K562 (cell line): ENCODE measurements at regions not wholly inside any gene's neighbourhood (a gene's known extent, or its start where the extent isn't known, plus 50 kb on each side); places are given as distances from the start of the nearest gene placed in this dataset.

Source experiments
- ATAC-seq: fragments of 200-7000 bp; cut with Tn5 transposase; 3 replicates; pipeline ENCODE4 v1.9.1; 2020; ENCODE audit warnings: moderate library complexity
- BruUV-seq: library from RNA; stranded (reverse); fragments of 400-500 nt; replicated peaks from 2 replicates; lab custom pipeline; 2021; lab: Mats Ljungman, UMichigan
- CTCF ChIA-PET: fragments of 300-600 bp; formaldehyde crosslinking; extraction: SDS; loops from one replicate; lab custom pipeline; 2021; ENCODE audit warnings: low intra/inter-chr PET ratio; lab: Yijun Ruan, JAX
- POLR2A ChIA-PET: fragments of 300-600, 350-650 bp; sonication (Branson Sonifier 250); formaldehyde crosslinking; extraction: SDS; loops from one replicate; lab custom pipeline; 2021; ENCODE audit warnings: antibody characterized with exemption, inconsistent platforms; lab: Yijun Ruan, JAX
- DNase-seq, 4 experiments: peaks; one replicate each; pipeline versions ENCODE4 v3.0.0 to v3.0.0-alpha.2; 2011 to 2018; ENCODE audit warnings: low spot score in 3 of 4, mixed read lengths in 3 of 4; ENCODE audit errors: extremely low read depth in 1 of 4
- FAIRE-seq: peaks from 2 replicates; lab custom pipeline; 2011; peaks lifted over from hg19 to GRCh38; lab: Jason Lieb, UNC
- H2AFZ ChIP-seq: 2 replicates; pipeline ENCODE4 v1.6.0; 2011; ENCODE audit warnings: low read depth, low read length, control low read depth, inconsistent platforms
- H3K27ac ChIP-seq: fragments of 200-600 bp; 3 replicates; pipeline ENCODE4 v1.8.0; 2011; ENCODE audit warnings: low read depth, mild to moderate bottlenecking, control low read depth, inconsistent platforms, low read length, moderate library complexity, mixed read lengths; ENCODE audit errors: extremely low read depth
- H3K27me3 ChIP-seq, 2 experiments: fragments of 300-600 bp in 1 of 2; 2 replicates in 1 of 2; 3 replicates in 1 of 2; pipeline versions ENCODE4 v1.6.0 to v1.8.0; 2011; ENCODE audit warnings: inconsistent platforms in 2 of 2, low read length in 2 of 2, mild to moderate bottlenecking in 1 of 2, mixed read lengths in 1 of 2, moderate library complexity in 1 of 2; ENCODE audit not compliant: control insufficient read depth in 2 of 2, insufficient read depth in 2 of 2
- H3K36me3 ChIP-seq: fragments of 300-600 bp; 3 replicates; pipeline ENCODE4 v1.8.0; 2011; ENCODE audit warnings: mild to moderate bottlenecking, low read length, inconsistent platforms; ENCODE audit not compliant: control insufficient read depth, insufficient read depth
- H3K4me1 ChIP-seq, 2 experiments: fragments of 200-600 bp in 1 of 2; replicated peaks in 1 of 2; 2 replicates in 1 of 2; 3 replicates in 1 of 2; pipeline versions ENCODE4 v1.5.1 to v1.8.0; 2011; ENCODE audit warnings: inconsistent platforms in 2 of 2, low read length in 2 of 2, mild to moderate bottlenecking in 1 of 2, mixed read lengths in 1 of 2, moderate library complexity in 1 of 2; ENCODE audit not compliant: control insufficient read depth in 2 of 2, insufficient read depth in 2 of 2
- H3K4me2 ChIP-seq: 2 replicates; pipeline ENCODE4 v1.6.1; 2011; ENCODE audit warnings: low read length, control low read depth, inconsistent platforms, mixed read lengths; ENCODE audit not compliant: insufficient read depth
- H3K4me3 ChIP-seq: fragments of 200-600 bp; sonication (generic), shearing (Covaris generic); 2 replicates; pipeline ENCODE4 v1.5.1; 2016; ENCODE audit warnings: control low read depth, inconsistent platforms
- H3K79me2 ChIP-seq: fragments of 200-600 bp; 3 replicates; pipeline ENCODE4 v1.8.0; 2011; ENCODE audit warnings: low read length, inconsistent platforms; ENCODE audit not compliant: control insufficient read depth, insufficient read depth
- H3K9ac ChIP-seq, 2 experiments: 2 replicates each; pipeline versions ENCODE4 v1.6.0 to v1.6.1; 2011; ENCODE audit warnings: low read depth in 2 of 2, low read length in 2 of 2, control low read depth in 1 of 2, inconsistent platforms in 1 of 2, mild to moderate bottlenecking in 1 of 2, mixed read lengths in 1 of 2; ENCODE audit not compliant: insufficient read depth in 1 of 2
- H3K9me1 ChIP-seq: one replicate; pipeline ENCODE4 v1.6.0; 2011; ENCODE audit warnings: inconsistent platforms, mild to moderate bottlenecking, low read length, moderate library complexity; ENCODE audit not compliant: control insufficient read depth, insufficient read depth
- H3K9me3 ChIP-seq: replicated peaks from 2 replicates; pipeline ENCODE4 v1.5.1; 2011; ENCODE audit warnings: low read depth, low read length, inconsistent platforms; ENCODE audit not compliant: control insufficient read depth, insufficient read depth
- H4K20me1 ChIP-seq: replicated peaks from 2 replicates; pipeline ENCODE4 v1.6.1; 2011; ENCODE audit warnings: low read length, inconsistent platforms, mixed read lengths; ENCODE audit not compliant: control insufficient read depth, insufficient read depth
- NR4A1 ChIP-seq, 2 experiments: fragments of 250-450 bp in 1 of 2; fragments of 450-650 bp in 1 of 2; sonication (Bioruptor Pico) in 1 of 2; IDR thresholded peaks; 2 replicates each; pipeline versions ENCODE4 v1.4.0 to v1.6.1; 2016 to 2020; ENCODE audit warnings: mild to moderate bottlenecking in 2 of 2, missing compliant biosample characterization in 1 of 2, missing genetic modification characterization in 1 of 2, moderate library complexity in 1 of 2
- RAD51 ChIP-seq: fragments of 450-650 bp; IDR thresholded peaks from 2 replicates; pipeline ENCODE4 v1.7.1; 2016; ENCODE audit warnings: low read depth, mild to moderate bottlenecking, borderline replicate concordance
- TAF15 ChIP-seq: fragments of 200-400 bp; formaldehyde crosslinking; IDR thresholded peaks from 2 replicates; pipeline ENCODE4 v1.6.1; 2017; ENCODE audit warnings: mild to moderate bottlenecking, low read depth, low read length, moderate library complexity
- XRCC3 ChIP-seq: fragments of 450-650 bp; IDR thresholded peaks from 2 replicates; pipeline ENCODE4 v1.6.1; 2017; ENCODE audit warnings: mild to moderate bottlenecking, moderate library complexity
- ZNF778 ChIP-seq: fragments of 450-650 bp; formaldehyde crosslinking; IDR thresholded peaks from 2 replicates; pipeline ENCODE4 v1.4.0; 2020; ENCODE audit warnings: mild to moderate bottlenecking, moderate library complexity
- WGBS: fragments of 100-300 bp; shearing (Covaris generic); methylation state at CpG from one replicate; pipeline ENCODE4 v1.1.6; 2016; ENCODE audit warnings: low coverage, mixed read lengths; ENCODE audit not compliant: insufficient coverage; ENCODE audit errors: missing lambda C conversion rate; 5-methylcytosine and 5-hydroxymethylcytosine counted together
- in situ Hi-C: fragments of 300-500 bp; cut with MboI; formaldehyde crosslinking; loops from 4 replicates; pipeline ENCODE4 v1.15.0; 2018; ENCODE audit warnings: inconsistent platforms, mixed read lengths
- intact Hi-C: fragments of 100-400 bp; cut with micrococcal nuclease; formaldehyde crosslinking; loops from 2 replicates; pipeline ENCODE4 v1.14.2; 2022
- TF ChIP-seq, protein P1 (sequence below): fragments of 250-450 bp; sonication (Bioruptor Pico); IDR thresholded peaks from 2 replicates; pipeline ENCODE4 v1.4.0; 2020; ENCODE audit warnings: mild to moderate bottlenecking, moderate library complexity
- TF ChIP-seq, protein P2 (sequence below): IDR thresholded peaks from 2 replicates; pipeline ENCODE4 v1.6.1; 2014; ENCODE audit warnings: antibody characterized with exemption
- TF ChIP-seq, protein P3 (sequence below): fragments of 250-450 bp; sonication (Bioruptor Pico); IDR thresholded peaks from 2 replicates; pipeline ENCODE4 v1.8.0; 2022; ENCODE audit warnings: moderate library complexity, mild to moderate bottlenecking, inconsistent platforms

DNA sequence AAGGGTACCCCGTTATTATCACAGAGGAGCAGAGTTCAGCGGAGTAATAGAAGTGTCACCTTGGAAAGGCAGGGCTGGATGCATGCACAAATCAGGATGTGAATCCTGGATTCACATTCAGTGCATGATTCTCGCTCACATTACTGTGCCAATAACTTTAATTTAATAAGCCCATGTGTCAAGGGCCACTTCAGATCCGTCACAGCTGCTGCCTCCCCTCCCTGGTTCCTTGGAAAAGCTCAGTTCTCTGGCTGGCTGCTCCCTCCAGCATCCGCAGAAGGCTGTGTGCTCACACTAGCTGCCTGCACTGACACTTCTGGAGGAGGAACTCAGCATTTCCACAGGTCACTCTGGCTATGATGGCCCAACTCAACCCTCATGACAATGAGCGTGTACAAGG, 256.8 kb upstream of the ADAMTS16 start:
- Histone ChIP-seq H3K4me2 (no peak overlapping the region), H3K4me3 (no peak overlapping the region), H3K9me1 (no peaks in the 10 kb centered on the region), H2AFZ (no peak overlapping the region), H3K36me3 (no peaks in the 10 kb centered on the region), H3K9ac (no peak overlapping the region), H3K4me1 (peaks cover 0 to 3% of the 10 kb centered on the region in 2 experiments; a peak in 1 of 5 replicates), H3K9me3 (no peaks in the 10 kb centered on the region), H3K79me2 (no peaks in the 10 kb centered on the region), H3K27me3 (peaks cover 0 to 15% of the 10 kb centered on the region in 2 experiments; a peak in 2 of 5 replicates), H4K20me1 (no peaks in the 10 kb centered on the region), H3K27ac (no peak overlapping the region)
- TF ChIP-seq RAD51 (no peak), ZNF778 (no peak), XRCC3 (no peak), TAF15 (no peak), NR4A1 (CRISPR knock-in tag; IDR thresholded peaks at IDR 0.05) (no peak), NR4A1 (tag; IDR thresholded peaks at IDR 0.05) (no peak)
- TF ChIP-seq, protein P1, sequence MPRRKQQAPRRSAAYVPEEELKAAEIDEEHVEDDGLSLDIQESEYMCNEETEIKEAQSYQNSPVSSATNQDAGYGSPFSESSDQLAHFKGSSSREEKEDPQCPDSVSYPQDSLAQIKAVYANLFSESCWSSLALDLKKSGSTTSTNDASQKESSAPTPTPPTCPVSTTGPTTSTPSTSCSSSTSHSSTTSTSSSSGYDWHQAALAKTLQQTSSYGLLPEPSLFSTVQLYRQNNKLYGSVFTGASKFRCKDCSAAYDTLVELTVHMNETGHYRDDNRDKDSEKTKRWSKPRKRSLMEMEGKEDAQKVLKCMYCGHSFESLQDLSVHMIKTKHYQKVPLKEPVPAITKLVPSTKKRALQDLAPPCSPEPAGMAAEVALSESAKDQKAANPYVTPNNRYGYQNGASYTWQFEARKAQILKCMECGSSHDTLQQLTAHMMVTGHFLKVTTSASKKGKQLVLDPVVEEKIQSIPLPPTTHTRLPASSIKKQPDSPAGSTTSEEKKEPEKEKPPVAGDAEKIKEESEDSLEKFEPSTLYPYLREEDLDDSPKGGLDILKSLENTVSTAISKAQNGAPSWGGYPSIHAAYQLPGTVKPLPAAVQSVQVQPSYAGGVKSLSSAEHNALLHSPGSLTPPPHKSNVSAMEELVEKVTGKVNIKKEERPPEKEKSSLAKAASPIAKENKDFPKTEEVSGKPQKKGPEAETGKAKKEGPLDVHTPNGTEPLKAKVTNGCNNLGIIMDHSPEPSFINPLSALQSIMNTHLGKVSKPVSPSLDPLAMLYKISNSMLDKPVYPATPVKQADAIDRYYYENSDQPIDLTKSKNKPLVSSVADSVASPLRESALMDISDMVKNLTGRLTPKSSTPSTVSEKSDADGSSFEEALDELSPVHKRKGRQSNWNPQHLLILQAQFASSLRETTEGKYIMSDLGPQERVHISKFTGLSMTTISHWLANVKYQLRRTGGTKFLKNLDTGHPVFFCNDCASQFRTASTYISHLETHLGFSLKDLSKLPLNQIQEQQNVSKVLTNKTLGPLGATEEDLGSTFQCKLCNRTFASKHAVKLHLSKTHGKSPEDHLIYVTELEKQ (CRISPR knock-in tag): no peak
- TF ChIP-seq, protein P2, sequence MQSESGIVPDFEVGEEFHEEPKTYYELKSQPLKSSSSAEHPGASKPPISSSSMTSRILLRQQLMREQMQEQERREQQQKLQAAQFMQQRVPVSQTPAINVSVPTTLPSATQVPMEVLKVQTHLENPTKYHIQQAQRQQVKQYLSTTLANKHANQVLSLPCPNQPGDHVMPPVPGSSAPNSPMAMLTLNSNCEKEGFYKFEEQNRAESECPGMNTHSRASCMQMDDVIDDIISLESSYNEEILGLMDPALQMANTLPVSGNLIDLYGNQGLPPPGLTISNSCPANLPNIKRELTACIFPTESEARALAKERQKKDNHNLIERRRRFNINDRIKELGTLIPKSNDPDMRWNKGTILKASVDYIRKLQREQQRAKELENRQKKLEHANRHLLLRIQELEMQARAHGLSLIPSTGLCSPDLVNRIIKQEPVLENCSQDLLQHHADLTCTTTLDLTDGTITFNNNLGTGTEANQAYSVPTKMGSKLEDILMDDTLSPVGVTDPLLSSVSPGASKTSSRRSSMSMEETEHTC: no peak
- TF ChIP-seq, protein P3, sequence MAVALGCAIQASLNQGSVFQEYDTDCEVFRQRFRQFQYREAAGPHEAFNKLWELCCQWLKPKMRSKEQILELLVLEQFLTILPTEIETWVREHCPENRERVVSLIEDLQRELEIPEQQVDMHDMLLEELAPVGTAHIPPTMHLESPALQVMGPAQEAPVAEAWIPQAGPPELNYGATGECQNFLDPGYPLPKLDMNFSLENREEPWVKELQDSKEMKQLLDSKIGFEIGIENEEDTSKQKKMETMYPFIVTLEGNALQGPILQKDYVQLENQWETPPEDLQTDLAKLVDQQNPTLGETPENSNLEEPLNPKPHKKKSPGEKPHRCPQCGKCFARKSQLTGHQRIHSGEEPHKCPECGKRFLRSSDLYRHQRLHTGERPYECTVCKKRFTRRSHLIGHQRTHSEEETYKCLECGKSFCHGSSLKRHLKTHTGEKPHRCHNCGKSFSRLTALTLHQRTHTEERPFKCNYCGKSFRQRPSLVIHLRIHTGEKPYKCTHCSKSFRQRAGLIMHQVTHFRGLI (CRISPR knock-in tag): no peak
- POLR2A ChIA-PET: no interaction called here
- DNase-seq (no peak), ATAC-seq (no peak), FAIRE-seq (no peak)
- WGBS: 0% methylated on average over 6 of the region's 6 CpGs
- intact Hi-C loops (no loop called here), in situ Hi-C loops (loop anchor here (25.0 kb wide), 1 partner anchor 529 kb away; the partner anchor contains the start of gene ICE1)
- CTCF ChIA-PET: no interaction called here
- BruUV-seq: no TSS peak
